DOHH2 (cell line): ENCODE measurements at regions not wholly inside any gene's neighbourhood (a gene's known extent, or its start where the extent isn't known, plus 50 kb on each side); places are given as distances from the start of the nearest gene placed in this dataset.

Source experiments
- H3F3A ChIP-seq: fragments of 200-600 bp; sonication (generic), shearing (Covaris generic); 2 replicates; pipeline ENCODE4 v1.6.0; 2016; ENCODE audit warnings: antibody characterized with exemption, mild to moderate bottlenecking; ENCODE audit not compliant: control insufficient read depth, insufficient read depth
- H3K27ac ChIP-seq: fragments of 200-600 bp; sonication (generic); 2 replicates; pipeline ENCODE4 v1.5.1; 2014; ENCODE audit warnings: low read depth, mild to moderate bottlenecking, low read length, moderate library complexity
- H3K27me3 ChIP-seq: fragments of 200-600 bp; sonication (generic); 2 replicates; pipeline ENCODE4 v1.6.1; 2014; ENCODE audit warnings: mild to moderate bottlenecking, low read length, mixed read lengths; ENCODE audit not compliant: control insufficient read depth
- H3K36me3 ChIP-seq: fragments of 200-600 bp; sonication (generic); 2 replicates; pipeline ENCODE4 v1.6.1; 2014; ENCODE audit warnings: mild to moderate bottlenecking, low read length, moderate library complexity, mixed read lengths; ENCODE audit not compliant: control insufficient read depth
- H3K4me1 ChIP-seq: fragments of 200-600 bp; sonication (generic); 2 replicates; pipeline ENCODE4 v1.6.1; 2014; ENCODE audit warnings: mild to moderate bottlenecking, low read length, mixed read lengths; ENCODE audit not compliant: control insufficient read depth
- H3K4me2 ChIP-seq: fragments of 200-600 bp; sonication (generic); 2 replicates; pipeline ENCODE4 v1.6.0; 2014; ENCODE audit warnings: mild to moderate bottlenecking, low read length, moderate library complexity
- H3K4me3 ChIP-seq: fragments of 200-600 bp; sonication (generic); 2 replicates; pipeline ENCODE4 v1.5.1; 2014; ENCODE audit warnings: mild to moderate bottlenecking, low read length, mixed read lengths
- H3K79me2 ChIP-seq: fragments of 200-600 bp; sonication (generic); 2 replicates; pipeline ENCODE4 v1.6.1; 2014; ENCODE audit warnings: mild to moderate bottlenecking, low read length, mixed read lengths; ENCODE audit not compliant: control insufficient read depth
- H3K9me2 ChIP-seq: fragments of 200-600 bp; sonication (generic); replicated peaks from 2 replicates; pipeline ENCODE4 v1.6.1; 2014; ENCODE audit warnings: mild to moderate bottlenecking, low read length, mixed read lengths; ENCODE audit not compliant: control insufficient read depth
- H3K9me3 ChIP-seq: fragments of 200-600 bp; sonication (generic); 2 replicates; pipeline ENCODE4 v1.6.1; 2014; ENCODE audit warnings: antibody characterized with exemption, low read length, mixed read lengths; ENCODE audit not compliant: control insufficient read depth, insufficient read depth
- H4K20me1 ChIP-seq: fragments of 200-600 bp; sonication (generic); 2 replicates; pipeline ENCODE4 v1.6.0; 2014; ENCODE audit warnings: low read depth, mild to moderate bottlenecking, antibody characterized with exemption, low read length, moderate library complexity; ENCODE audit not compliant: control insufficient read depth, insufficient read depth
- EZH2phosphoT487 ChIP-seq: fragments of 200-600 bp; sonication (generic); IDR thresholded peaks from 2 replicates; pipeline ENCODE4 v1.6.1; 2017; ENCODE audit warnings: borderline replicate concordance, mild to moderate bottlenecking, antibody characterized with exemption, low read length, moderate library complexity, mixed read lengths
- TF ChIP-seq, protein P1 (sequence below): fragments of 200-600 bp; sonication (generic); IDR thresholded peaks from one replicate; pipeline ENCODE4 v1.5.1; 2014; ENCODE audit warnings: antibody characterized with exemption, mild to moderate bottlenecking, low read depth, low read length; ENCODE audit not compliant: poor library complexity, severe bottlenecking

DNA sequence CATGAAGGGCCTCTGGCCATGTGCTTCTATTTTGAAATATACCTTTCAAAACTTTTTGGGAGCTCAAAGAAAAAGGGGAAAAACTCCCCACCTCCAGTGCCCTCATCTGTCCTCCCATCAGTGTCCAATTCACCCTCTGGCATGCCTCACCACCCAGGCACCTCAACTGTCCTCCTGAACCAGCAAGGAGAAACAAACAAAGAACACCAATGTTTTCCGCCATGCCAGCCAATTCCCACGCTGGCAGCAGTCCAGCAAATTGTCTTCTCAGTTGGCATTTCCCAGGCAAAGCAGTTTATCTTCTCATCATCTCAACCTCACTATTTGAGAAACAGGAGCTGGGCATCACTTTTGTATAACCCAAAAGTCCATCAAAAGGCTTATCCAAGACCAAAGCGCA lies 496.9 kb downstream of the SOX6 start:
- no peak overlapping the region for H3K27ac ChIP-seq
- H3K9me2 ChIP-seq, result no peaks in the 10 kb centered on the region
- H4K20me1 ChIP-seq, result no peaks in the 10 kb centered on the region
- H3K27me3 ChIP-seq, result no peaks in the 10 kb centered on the region
- no peaks in the 10 kb centered on the region for H3K36me3 ChIP-seq
- H3K4me2 ChIP-seq, result no peak overlapping the region
- H3K4me1 ChIP-seq, result no peaks in the 10 kb centered on the region
- no peaks in the 10 kb centered on the region for H3K79me2 ChIP-seq
- no peaks in the 10 kb centered on the region for H3K9me3 ChIP-seq
- H3F3A ChIP-seq, result no peaks in the 10 kb centered on the region
- TF ChIP-seq, protein P1, sequence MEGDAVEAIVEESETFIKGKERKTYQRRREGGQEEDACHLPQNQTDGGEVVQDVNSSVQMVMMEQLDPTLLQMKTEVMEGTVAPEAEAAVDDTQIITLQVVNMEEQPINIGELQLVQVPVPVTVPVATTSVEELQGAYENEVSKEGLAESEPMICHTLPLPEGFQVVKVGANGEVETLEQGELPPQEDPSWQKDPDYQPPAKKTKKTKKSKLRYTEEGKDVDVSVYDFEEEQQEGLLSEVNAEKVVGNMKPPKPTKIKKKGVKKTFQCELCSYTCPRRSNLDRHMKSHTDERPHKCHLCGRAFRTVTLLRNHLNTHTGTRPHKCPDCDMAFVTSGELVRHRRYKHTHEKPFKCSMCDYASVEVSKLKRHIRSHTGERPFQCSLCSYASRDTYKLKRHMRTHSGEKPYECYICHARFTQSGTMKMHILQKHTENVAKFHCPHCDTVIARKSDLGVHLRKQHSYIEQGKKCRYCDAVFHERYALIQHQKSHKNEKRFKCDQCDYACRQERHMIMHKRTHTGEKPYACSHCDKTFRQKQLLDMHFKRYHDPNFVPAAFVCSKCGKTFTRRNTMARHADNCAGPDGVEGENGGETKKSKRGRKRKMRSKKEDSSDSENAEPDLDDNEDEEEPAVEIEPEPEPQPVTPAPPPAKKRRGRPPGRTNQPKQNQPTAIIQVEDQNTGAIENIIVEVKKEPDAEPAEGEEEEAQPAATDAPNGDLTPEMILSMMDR, result no peak
- TF ChIP-seq EZH2phosphoT487, result no peak
- H3K4me3 ChIP-seq, result no peak overlapping the region

DNA sequence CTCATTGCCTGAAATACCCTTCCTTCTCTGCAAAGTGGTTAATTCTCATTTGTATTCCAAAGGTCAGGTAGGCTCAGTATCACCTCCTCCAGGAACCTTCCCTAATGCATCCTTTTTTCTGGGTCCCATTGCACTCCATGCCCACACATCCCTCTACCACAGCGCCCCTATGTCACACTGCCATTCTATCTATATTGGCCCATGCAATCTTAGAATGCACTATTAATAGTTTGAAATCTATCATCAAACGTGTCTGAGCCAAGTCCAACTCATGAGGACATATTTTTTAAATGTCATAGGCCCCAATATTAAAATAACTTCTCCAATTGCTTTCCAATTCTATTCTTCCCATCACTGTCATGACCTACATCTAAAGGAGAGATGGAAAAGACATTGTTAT lies 495.1 kb downstream of the SOX6 start:
- Histone ChIP-seq H3K4me3 (no peak overlapping the region), H4K20me1 (no peaks in the 10 kb centered on the region), H3K36me3 (no peaks in the 10 kb centered on the region), H3K27ac (no peak overlapping the region), H3K4me2 (no peak overlapping the region), H3K9me2 (no peaks in the 10 kb centered on the region), H3K79me2 (no peaks in the 10 kb centered on the region), H3K9me3 (no peaks in the 10 kb centered on the region), H3F3A (no peaks in the 10 kb centered on the region), H3K4me1 (no peaks in the 10 kb centered on the region), H3K27me3 (no peaks in the 10 kb centered on the region)
- no peak for TF ChIP-seq EZH2phosphoT487
- TF ChIP-seq, protein P1, result no peak

DNA sequence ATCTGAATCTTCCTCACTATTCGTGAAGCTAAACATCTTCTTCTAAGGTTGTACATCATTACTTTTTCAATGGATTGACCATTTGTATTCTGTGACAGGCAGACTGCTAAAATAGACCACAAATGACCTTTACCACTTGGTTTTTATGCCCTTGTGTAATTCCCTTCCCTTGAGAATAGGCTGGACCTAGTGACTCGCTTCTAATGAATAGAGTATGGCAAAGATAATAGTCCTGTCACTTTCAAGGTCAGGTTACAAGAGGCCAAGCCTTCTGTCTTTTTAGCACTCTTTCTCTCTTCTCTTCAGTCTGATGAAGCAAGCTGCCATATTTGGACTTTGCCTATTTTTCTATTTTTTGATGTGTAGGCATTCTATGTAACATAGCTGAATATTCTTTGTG lies 492.9 kb downstream of the SOX6 start:
- H3K27me3 ChIP-seq, result no peaks in the 10 kb centered on the region
- H3K36me3 ChIP-seq, result no peaks in the 10 kb centered on the region
- H3K9me3 ChIP-seq, result no peaks in the 10 kb centered on the region
- no peaks in the 10 kb centered on the region for H3K4me1 ChIP-seq
- no peak for TF ChIP-seq EZH2phosphoT487
- TF ChIP-seq, protein P1, result no peak
- no peak overlapping the region for H3K4me3 ChIP-seq
- no peaks in the 10 kb centered on the region for H4K20me1 ChIP-seq
- no peaks in the 10 kb centered on the region for H3K79me2 ChIP-seq
- no peak overlapping the region for H3K27ac ChIP-seq
- H3F3A ChIP-seq, result no peaks in the 10 kb centered on the region
- no peaks in the 10 kb centered on the region for H3K9me2 ChIP-seq
- no peak overlapping the region for H3K4me2 ChIP-seq
